ENCODE measurements at regions not wholly inside any gene's neighbourhood (a gene's known extent, or its start where the extent isn't known, plus 50 kb on each side); places are given as distances from the start of the nearest gene placed in this dataset.

GRCh38 chr5:15421381-15421780 lies 78.6 kb upstream of the FBXL7 start:
- H3K27me3 ChIP-seq (ENCODE audit: control insufficient read depth, insufficient read depth, low read length), result no peaks in the 10 kb centered on the region
- no peak overlapping the region for H3K27ac ChIP-seq (ENCODE audit: low read length)
- 94% methylated on average over 2 of the region's 3 CpGs for WGBS (ENCODE audit: insufficient coverage, low lambda C conversion rate)
- no peaks in the 10 kb centered on the region for H3K36me3 ChIP-seq (ENCODE audit: control insufficient read depth, insufficient read depth, low read length)
- no peaks in the 10 kb centered on the region for H3K9me3 ChIP-seq (ENCODE audit: control insufficient read depth, low read depth, low read length)
- no peak for DNase-seq
- no peaks in the 10 kb centered on the region for H3K4me1 ChIP-seq (ENCODE audit: control insufficient read depth, insufficient read depth, low read length)
- H3K4me3 ChIP-seq (ENCODE audit: low read length), result no peak overlapping the region

- H3K27ac ChIP-seq (ENCODE audit: low read length), result no peak overlapping the region
- no peaks in the 10 kb centered on the region for H3K4me1 ChIP-seq (ENCODE audit: control insufficient read depth, insufficient read depth, low read length)
- DNase-seq, result no peak
- no peaks in the 10 kb centered on the region for H3K36me3 ChIP-seq (ENCODE audit: control insufficient read depth, insufficient read depth, low read length)
- 83% methylated on average over 1 of the region's 5 CpGs for WGBS (ENCODE audit: insufficient coverage, low lambda C conversion rate)
- no peaks in the 10 kb centered on the region for H3K27me3 ChIP-seq (ENCODE audit: control insufficient read depth, insufficient read depth, low read length)
- no peak overlapping the region for H3K4me3 ChIP-seq (ENCODE audit: low read length)
- no peaks in the 10 kb centered on the region for H3K9me3 ChIP-seq (ENCODE audit: control insufficient read depth, low read depth, low read length)
These were observed 79.8 kb upstream of the FBXL7 start for GRCh38 chr5:15420201-15420600.

DNA sequence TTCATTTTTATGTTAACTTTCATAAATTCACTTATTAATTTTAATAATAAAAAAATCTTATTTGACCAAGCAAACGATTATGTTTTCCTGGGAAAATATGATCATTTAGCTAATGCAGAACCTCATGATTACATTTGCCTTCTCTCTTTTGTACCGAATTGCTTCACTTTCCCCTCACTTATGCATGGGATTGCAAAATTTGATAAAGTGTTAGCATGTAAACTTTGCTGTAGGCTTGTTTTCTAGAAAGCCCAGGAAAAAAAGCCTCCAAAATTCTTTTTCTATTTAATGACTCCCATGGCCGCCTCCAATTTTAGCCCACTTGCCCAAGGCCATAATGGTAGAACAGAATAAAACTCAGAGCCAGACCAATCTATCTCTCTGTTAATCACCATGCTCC lies 82.8 kb upstream of the FBXL7 start:
- no peak for DNase-seq
- no peaks in the 10 kb centered on the region for H3K27me3 ChIP-seq (ENCODE audit: control insufficient read depth, insufficient read depth, low read length)
- H3K27ac ChIP-seq (ENCODE audit: low read length), result no peak overlapping the region
- no peak overlapping the region for H3K4me3 ChIP-seq (ENCODE audit: low read length)
- H3K4me1 ChIP-seq (ENCODE audit: control insufficient read depth, insufficient read depth, low read length), result no peaks in the 10 kb centered on the region
- H3K9me3 ChIP-seq (ENCODE audit: control insufficient read depth, low read depth, low read length), result no peaks in the 10 kb centered on the region
- H3K36me3 ChIP-seq (ENCODE audit: control insufficient read depth, insufficient read depth, low read length), result no peaks in the 10 kb centered on the region
- 90% methylated on average over 3 of the region's 3 CpGs for WGBS (ENCODE audit: insufficient coverage, low lambda C conversion rate)

GRCh38 chr5:15406478-15406877 lies 93.5 kb upstream of the FBXL7 start:
- H3K4me1 ChIP-seq (ENCODE audit: control insufficient read depth, insufficient read depth, low read length), result no peaks in the 10 kb centered on the region
- H3K4me3 ChIP-seq (ENCODE audit: low read length), result no peak overlapping the region
- no peak overlapping the region for H3K27ac ChIP-seq (ENCODE audit: low read length)
- no peaks in the 10 kb centered on the region for H3K36me3 ChIP-seq (ENCODE audit: control insufficient read depth, insufficient read depth, low read length)
- no peaks in the 10 kb centered on the region for H3K9me3 ChIP-seq (ENCODE audit: control insufficient read depth, low read depth, low read length)
- DNase-seq, result no peak
- H3K27me3 ChIP-seq (ENCODE audit: control insufficient read depth, insufficient read depth, low read length), result no peaks in the 10 kb centered on the region
- 78% methylated on average over 1 of the region's 1 CpG for WGBS (ENCODE audit: insufficient coverage, low lambda C conversion rate)

- no peaks in the 10 kb centered on the region for H3K4me1 ChIP-seq (ENCODE audit: control insufficient read depth, insufficient read depth, low read length)
- no peak for DNase-seq
- no peaks in the 10 kb centered on the region for H3K27me3 ChIP-seq (ENCODE audit: control insufficient read depth, insufficient read depth, low read length)
- no peak overlapping the region for H3K27ac ChIP-seq (ENCODE audit: low read length)
- WGBS (ENCODE audit: insufficient coverage, low lambda C conversion rate), result 100% methylated on average over 1 of the region's 1 CpG
- H3K9me3 ChIP-seq (ENCODE audit: control insufficient read depth, low read depth, low read length), result no peaks in the 10 kb centered on the region
- H3K36me3 ChIP-seq (ENCODE audit: control insufficient read depth, insufficient read depth, low read length), result no peaks in the 10 kb centered on the region
- H3K4me3 ChIP-seq (ENCODE audit: low read length), result no peak overlapping the region
These were observed 106.8 kb upstream of the FBXL7 start for GRCh38 chr5:15393146-15393545.

DNA sequence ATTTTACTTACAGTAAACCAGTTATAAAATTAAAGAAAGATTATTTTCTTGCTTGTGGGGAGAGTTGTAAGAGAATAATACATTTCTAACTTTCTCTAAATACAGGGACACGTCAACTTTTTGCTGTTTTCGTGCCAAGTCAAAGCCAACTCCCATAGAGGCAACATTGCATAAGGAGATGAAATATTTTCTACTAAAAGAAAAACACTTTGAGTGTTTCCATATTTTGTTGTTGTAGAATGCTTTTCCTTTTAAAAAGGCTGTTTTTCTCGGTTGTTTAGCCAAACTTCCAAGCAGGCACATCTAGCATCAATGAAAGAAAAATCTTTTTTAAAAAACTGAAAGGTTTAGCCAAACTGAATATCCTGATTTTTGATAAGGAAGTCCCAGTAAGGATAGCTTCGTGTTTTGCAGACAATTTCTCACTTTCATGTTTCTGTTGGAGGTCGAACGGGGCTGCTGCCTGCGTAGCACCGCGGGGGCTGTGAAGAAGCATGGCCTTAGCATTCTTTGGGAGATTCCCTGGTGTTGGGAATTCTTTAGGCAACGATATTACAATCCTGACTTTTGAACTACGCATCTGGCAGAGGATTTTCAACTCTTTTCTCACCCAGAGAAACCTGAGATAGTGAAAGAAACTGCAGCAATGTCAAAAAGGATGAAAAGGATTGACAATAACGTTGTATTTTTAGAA lies 108.1 kb upstream of the FBXL7 start:
- no peak overlapping the region for H3K27ac ChIP-seq (ENCODE audit: low read length)
- no peaks in the 10 kb centered on the region for H3K9me3 ChIP-seq (ENCODE audit: control insufficient read depth, low read depth, low read length)
- WGBS (ENCODE audit: insufficient coverage, low lambda C conversion rate), result 59% methylated on average over 3 of the region's 12 CpGs
- no peaks in the 10 kb centered on the region for H3K36me3 ChIP-seq (ENCODE audit: control insufficient read depth, insufficient read depth, low read length)
- H3K4me1 ChIP-seq (ENCODE audit: control insufficient read depth, insufficient read depth, low read length), result no peaks in the 10 kb centered on the region
- no peaks in the 10 kb centered on the region for H3K27me3 ChIP-seq (ENCODE audit: control insufficient read depth, insufficient read depth, low read length)
- no peak for DNase-seq
- H3K4me3 ChIP-seq (ENCODE audit: low read length), result no peak overlapping the region

DNA sequence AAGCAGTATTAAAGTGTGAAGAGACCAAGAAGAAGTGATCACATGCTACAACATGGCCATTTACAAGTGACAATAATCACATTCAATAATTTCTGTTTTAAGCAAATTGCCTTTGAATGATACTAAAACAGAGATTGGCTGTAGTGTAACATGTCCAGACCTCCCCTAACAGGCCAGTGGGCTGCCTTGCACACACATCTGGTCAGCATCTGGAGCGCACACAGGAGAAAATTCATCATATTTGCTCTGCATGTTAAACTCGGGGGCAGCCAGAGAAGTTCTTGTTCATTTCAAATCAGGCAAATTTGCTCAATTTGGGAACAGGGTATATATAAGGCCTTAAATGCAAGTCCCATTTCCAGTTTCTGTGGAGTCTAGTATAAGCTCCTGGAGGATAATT lies 111.1 kb upstream of the FBXL7 start:
- no peaks in the 10 kb centered on the region for H3K36me3 ChIP-seq (ENCODE audit: control insufficient read depth, insufficient read depth, low read length)
- no peaks in the 10 kb centered on the region for H3K27me3 ChIP-seq (ENCODE audit: control insufficient read depth, insufficient read depth, low read length)
- no peak overlapping the region for H3K4me3 ChIP-seq (ENCODE audit: low read length)
- WGBS (ENCODE audit: insufficient coverage, low lambda C conversion rate), result no CpG with 5 or more reads among the region's 2 CpGs
- DNase-seq, result no peak
- H3K4me1 ChIP-seq (ENCODE audit: control insufficient read depth, insufficient read depth, low read length), result no peaks in the 10 kb centered on the region
- H3K27ac ChIP-seq (ENCODE audit: low read length), result no peak overlapping the region
- H3K9me3 ChIP-seq (ENCODE audit: control insufficient read depth, low read depth, low read length), result no peaks in the 10 kb centered on the region

GRCh38 chr5:15387931-15388524 lies 112.0 kb upstream of the FBXL7 start:
- no peak for DNase-seq
- Histone ChIP-seq H3K27ac (ENCODE audit: low read length) (no peak overlapping the region), H3K27me3 (ENCODE audit: control insufficient read depth, insufficient read depth, low read length) (no peaks in the 10 kb centered on the region), H3K9me3 (ENCODE audit: control insufficient read depth, low read depth, low read length) (no peaks in the 10 kb centered on the region), H3K36me3 (ENCODE audit: control insufficient read depth, insufficient read depth, low read length) (no peaks in the 10 kb centered on the region), H3K4me3 (ENCODE audit: low read length) (no peak overlapping the region), H3K4me1 (ENCODE audit: control insufficient read depth, insufficient read depth, low read length) (no peaks in the 10 kb centered on the region)
- WGBS (ENCODE audit: insufficient coverage, low lambda C conversion rate), result 83% methylated on average over 4 of the region's 6 CpGs

- DNase-seq, result no peak
- Histone ChIP-seq H3K36me3 (ENCODE audit: control insufficient read depth, insufficient read depth, low read length) (no peaks in the 10 kb centered on the region), H3K27ac (ENCODE audit: low read length) (no peak overlapping the region), H3K4me3 (ENCODE audit: low read length) (no peak overlapping the region), H3K4me1 (ENCODE audit: control insufficient read depth, insufficient read depth, low read length) (no peaks in the 10 kb centered on the region), H3K27me3 (ENCODE audit: control insufficient read depth, insufficient read depth, low read length) (no peaks in the 10 kb centered on the region), H3K9me3 (ENCODE audit: control insufficient read depth, low read depth, low read length) (no peaks in the 10 kb centered on the region)
- WGBS (ENCODE audit: insufficient coverage, low lambda C conversion rate), result no CpG with 5 or more reads among the region's 3 CpGs
These were observed 113.9 kb upstream of the FBXL7 start for GRCh38 chr5:15386122-15386521.

DNA sequence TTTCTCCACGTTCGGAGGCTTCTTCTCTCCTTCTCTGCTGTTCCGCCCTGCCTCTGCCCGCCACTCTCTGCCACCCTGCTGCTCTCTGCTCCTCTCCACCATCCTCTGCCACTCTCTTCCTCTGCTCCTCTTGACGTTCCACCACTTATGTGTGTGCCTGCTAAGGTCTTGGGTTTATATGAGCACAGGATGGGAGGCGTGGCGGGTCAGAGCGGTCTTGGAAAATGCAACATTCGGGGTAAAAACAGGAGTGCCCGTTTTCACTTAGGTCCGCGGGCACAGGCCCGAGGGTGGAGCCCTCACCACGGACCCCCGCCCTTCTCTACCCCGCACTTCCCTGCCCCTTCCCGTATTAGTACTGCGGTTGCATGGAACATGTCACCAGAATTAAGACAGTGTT lies 114.4 kb upstream of the FBXL7 start:
- WGBS (ENCODE audit: insufficient coverage, low lambda C conversion rate), result no CpG with 5 or more reads among the region's 18 CpGs
- H3K27me3 ChIP-seq (ENCODE audit: control insufficient read depth, insufficient read depth, low read length), result no peaks in the 10 kb centered on the region
- H3K9me3 ChIP-seq (ENCODE audit: control insufficient read depth, low read depth, low read length), result no peaks in the 10 kb centered on the region
- no peak overlapping the region for H3K4me3 ChIP-seq (ENCODE audit: low read length)
- H3K36me3 ChIP-seq (ENCODE audit: control insufficient read depth, insufficient read depth, low read length), result no peaks in the 10 kb centered on the region
- no peak overlapping the region for H3K27ac ChIP-seq (ENCODE audit: low read length)
- no peaks in the 10 kb centered on the region for H3K4me1 ChIP-seq (ENCODE audit: control insufficient read depth, insufficient read depth, low read length)
- no peak for DNase-seq

GRCh38 chr5:15385037-15385436 lies 114.9 kb upstream of the FBXL7 start:
- no peaks in the 10 kb centered on the region for H3K4me1 ChIP-seq (ENCODE audit: control insufficient read depth, insufficient read depth, low read length)
- no peak for DNase-seq
- no peak overlapping the region for H3K4me3 ChIP-seq (ENCODE audit: low read length)
- no peaks in the 10 kb centered on the region for H3K36me3 ChIP-seq (ENCODE audit: control insufficient read depth, insufficient read depth, low read length)
- no peaks in the 10 kb centered on the region for H3K9me3 ChIP-seq (ENCODE audit: control insufficient read depth, low read depth, low read length)
- no peaks in the 10 kb centered on the region for H3K27me3 ChIP-seq (ENCODE audit: control insufficient read depth, insufficient read depth, low read length)
- WGBS (ENCODE audit: insufficient coverage, low lambda C conversion rate), result 40% methylated on average over 1 of the region's 12 CpGs
- no peak overlapping the region for H3K27ac ChIP-seq (ENCODE audit: low read length)
